ENCODE measurements at regions not wholly inside any gene's neighbourhood (a gene's known extent, or its start where the extent isn't known, plus 50 kb on each side); places are given as distances from the start of the nearest gene placed in this dataset.
"Not testable (repeated sequence)": the region's sequence is repeated elsewhere in the genome, so short reads cannot be mapped to it uniquely, and the experiment has no call there.

- not testable (repeated sequence) for TF ChIP-seq CTCF, POLR2A (IDR thresholded peaks at IDR 0.05)
Observed at GRCh38 chr17:70381916-70382315, 212.6 kb downstream of the KCNJ2 start.
